SK-N-SH treated with all-trans-retinoic acid at 6 μM for 48 hours (cell line): ENCODE measurements at regions not wholly inside any gene's neighbourhood (a gene's known extent, or its start where the extent isn't known, plus 50 kb on each side); places are given as distances from the start of the nearest gene placed in this dataset.

Experiments
- ATAC-seq: fragments of 200-7000 bp; cut with Tn5 transposase; 3 replicates; pipeline ENCODE4 v1.9.1; 2020; ENCODE audit warnings: mild to moderate bottlenecking, moderate library complexity
- ARNTL ChIP-seq: fragments of 450-650 bp; formaldehyde crosslinking; IDR thresholded peaks from 2 replicates; pipeline ENCODE4 v1.5.0; 2020; ENCODE audit warnings: low read depth, mild to moderate bottlenecking, moderate library complexity, borderline replicate concordance
- CSDC2 ChIP-seq: fragments of 250-450 bp; sonication (Bioruptor Pico); IDR thresholded peaks from 2 replicates; pipeline ENCODE4 v1.5.0; 2020; ENCODE audit warnings: mild to moderate bottlenecking, moderate library complexity
- CSRNP3 ChIP-seq: fragments of 250-450 bp; sonication (Bioruptor Pico); IDR thresholded peaks from 2 replicates; pipeline ENCODE4 v1.5.1; 2021; ENCODE audit warnings: mild to moderate bottlenecking, moderate library complexity
- ESRRG ChIP-seq: fragments of 250-450 bp; sonication (Bioruptor Pico); IDR thresholded peaks from 2 replicates; pipeline ENCODE4 v1.6.1; 2021; ENCODE audit warnings: mild to moderate bottlenecking
- GLIS3 ChIP-seq: fragments of 250-450 bp; sonication (Bioruptor Pico); IDR thresholded peaks from 2 replicates; pipeline ENCODE4 v1.5.0; 2020; ENCODE audit warnings: mild to moderate bottlenecking, moderate library complexity
- ISL1 ChIP-seq: fragments of 250-450 bp; sonication (Bioruptor Pico); IDR thresholded peaks from 2 replicates; pipeline ENCODE4 v2.1.2; 2022; ENCODE audit warnings: mild to moderate bottlenecking, moderate library complexity
- OSR1 ChIP-seq: fragments of 250-450 bp; sonication (Bioruptor Pico); IDR thresholded peaks from 2 replicates; pipeline ENCODE4 v1.8.0; 2022; ENCODE audit warnings: moderate library complexity, mild to moderate bottlenecking, inconsistent platforms
- POU6F1 ChIP-seq: fragments of 250-450 bp; sonication (Bioruptor Pico); IDR thresholded peaks from 2 replicates; pipeline ENCODE4 v1.8.0; 2021; ENCODE audit warnings: low read depth, mild to moderate bottlenecking, moderate library complexity, borderline replicate concordance
- PPARA ChIP-seq: fragments of 250-450 bp; sonication (Bioruptor Pico); IDR thresholded peaks from 2 replicates; pipeline ENCODE4 v1.5.0; 2020; ENCODE audit warnings: mild to moderate bottlenecking, borderline replicate concordance
- SNAI2 ChIP-seq: fragments of 250-450 bp; sonication (Bioruptor Pico); IDR thresholded peaks from 2 replicates; pipeline ENCODE4 v1.5.0; 2020; ENCODE audit warnings: mild to moderate bottlenecking, moderate library complexity
- TCF4 ChIP-seq: fragments of 250-450 bp; sonication (Bioruptor Pico); IDR thresholded peaks from 2 replicates; pipeline ENCODE4 v1.8.0; 2021; ENCODE audit warnings: mild to moderate bottlenecking, moderate library complexity, borderline replicate concordance
- TSHZ2 ChIP-seq: fragments of 250-450 bp; sonication (Bioruptor Pico); IDR thresholded peaks from 2 replicates; pipeline ENCODE4 v1.5.0; 2020; ENCODE audit warnings: mild to moderate bottlenecking, moderate library complexity
- ZC3H10 ChIP-seq: fragments of 250-450 bp; sonication (Bioruptor Pico); IDR thresholded peaks from 2 replicates; pipeline ENCODE4 v1.5.1; 2021; ENCODE audit warnings: mild to moderate bottlenecking, moderate library complexity
- ZFP3 ChIP-seq: fragments of 250-450 bp; sonication (Bioruptor Pico); IDR thresholded peaks from 2 replicates; pipeline ENCODE4 v1.5.0; 2020; ENCODE audit warnings: mild to moderate bottlenecking, moderate library complexity
- ZFP30 ChIP-seq: fragments of 450-650 bp; formaldehyde crosslinking; IDR thresholded peaks from 2 replicates; pipeline ENCODE4 v1.5.0; 2022; ENCODE audit warnings: mild to moderate bottlenecking, moderate library complexity
- ZNF565 ChIP-seq: fragments of 450-650 bp; formaldehyde crosslinking; conservative IDR thresholded peaks from 2 replicates; pipeline ENCODE4 v1.5.0; 2020; ENCODE audit warnings: low read depth, mild to moderate bottlenecking, moderate library complexity
- ZNF70 ChIP-seq: fragments of 450-650 bp; formaldehyde crosslinking; IDR thresholded peaks from 2 replicates; pipeline ENCODE4 v1.5.0; 2020; ENCODE audit warnings: mild to moderate bottlenecking, moderate library complexity
- ZNF8 ChIP-seq: fragments of 450-650 bp; formaldehyde crosslinking; IDR thresholded peaks from 2 replicates; pipeline ENCODE4 v1.5.0; 2020; ENCODE audit warnings: mild to moderate bottlenecking, moderate library complexity

- TF ChIP-seq ZNF70, result no peak
- no peak for TF ChIP-seq CSDC2 (CRISPR knock-in tag)
- TF ChIP-seq ZNF8, result no peak
- TF ChIP-seq, all 23 proteins: peak for 0
These were observed 635.9 kb downstream of the SLC4A3 start for GRCh38 chr2:220263300-220263699.

GRCh38 chr2:220269367-220269766, 641.9 kb downstream of the SLC4A3 start:
- TF ChIP-seq ZFP3 (no peak), CSRNP3 (CRISPR knock-in tag) (no peak), CSDC2 (CRISPR knock-in tag) (no peak), OSR1 (CRISPR knock-in tag) (no peak), SNAI2 (CRISPR knock-in tag) (no peak), ISL1 (CRISPR knock-in tag) (no peak), TSHZ2 (CRISPR knock-in tag) (no peak)
- no peak for ATAC-seq

More at GRCh38 chr2:220263300-220263699, 635.9 kb downstream of the SLC4A3 start:
- no peak for ATAC-seq

- no peak for ATAC-seq
- no peak for TF ChIP-seq ZC3H10 (CRISPR knock-in tag)
- no peak for TF ChIP-seq PPARA (CRISPR knock-in tag)
- no peak for TF ChIP-seq ZFP3
- no peak for TF ChIP-seq ZNF565 (CRISPR knock-in tag)
These were observed 643.1 kb downstream of the SLC4A3 start for GRCh38 chr2:220270481-220271070.

- no peak for TF ChIP-seq ZFP30 (CRISPR knock-in tag)
- no peak for TF ChIP-seq TCF4 (CRISPR knock-in tag)
- no peak for TF ChIP-seq ARNTL (CRISPR knock-in tag)
- TF ChIP-seq ESRRG (CRISPR knock-in tag), result no peak
- no peak for TF ChIP-seq OSR1 (CRISPR knock-in tag)
- TF ChIP-seq POU6F1, result no peak
- TF ChIP-seq ZFP3, result no peak
- TF ChIP-seq GLIS3 (CRISPR knock-in tag), result no peak
- TF ChIP-seq ZC3H10 (CRISPR knock-in tag), result no peak
- no peak for TF ChIP-seq SNAI2 (CRISPR knock-in tag)
- no peak for TF ChIP-seq TSHZ2 (CRISPR knock-in tag)
- no peak for ATAC-seq
These were observed 645.2 kb downstream of the SLC4A3 start for GRCh38 chr2:220272656-220273055.

- no peak for ATAC-seq
- no peak for TF ChIP-seq CSRNP3 (CRISPR knock-in tag)
These were observed 645.7 kb downstream of the SLC4A3 start for GRCh38 chr2:220273082-220273481.
